Heart left ventricle (tissue), 16 donors: ENCODE measurements at regions not wholly inside any gene's neighbourhood (a gene's known extent, or its start where the extent isn't known, plus 50 kb on each side); places are given as distances from the start of the nearest gene placed in this dataset.
A peak's percentile ranks its signal among the peaks of the same experiment; 100 is the strongest.

Experiments used
- ATAC-seq, 4 donors: fragments of 200-7000 bp; cut with Tn5 transposase; one replicate each; pipeline ENCODE4 v1.9.1; 2020 to 2022; ENCODE audit warnings: moderate library complexity in 4 of 4, mild to moderate bottlenecking in 3 of 4, moderate number of reproducible peaks in 1 of 4
- DNase-seq, 5 donors: peaks; one replicate each; pipeline ENCODE4 v3.0.0-alpha.2; 2020
- H3K27ac ChIP-seq, 12 donors: fragments of 200-600 bp; sonication (generic) in 4 of 12; one replicate each; pipeline versions ENCODE4 v1.5.0 to v1.8.0; 2016 to 2022; ENCODE audit warnings: mild to moderate bottlenecking in 2 of 12
- H3K27me3 ChIP-seq, 9 donors: fragments of 200-600 bp; sonication (generic) in 2 of 9; one replicate each; pipeline versions ENCODE4 v1.5.1 to v1.8.0; 2016 to 2022; ENCODE audit warnings: mild to moderate bottlenecking in 3 of 9
- H3K36me3 ChIP-seq, 9 donors: fragments of 200-600 bp; sonication (generic) in 2 of 9; one replicate each; pipeline versions ENCODE4 v1.5.0 to v1.8.0; 2018 to 2022; ENCODE audit warnings: mild to moderate bottlenecking in 2 of 9
- H3K4me1 ChIP-seq, 12 donors: fragments of 200-600 bp; sonication (generic) in 4 of 12; one replicate each; pipeline versions ENCODE4 v1.5.0 to v1.8.0; 2016 to 2022; ENCODE audit warnings: mild to moderate bottlenecking in 3 of 12
- H3K4me3 ChIP-seq, 12 donors: fragments of 200-600 bp; sonication (generic) in 4 of 12; one replicate each; pipeline versions ENCODE4 v1.5.0 to v1.8.0; 2017 to 2022; ENCODE audit warnings: mild to moderate bottlenecking in 9 of 12, moderate library complexity in 4 of 12
- H3K9me3 ChIP-seq, 12 donors: fragments of 200-600 bp; sonication (generic) in 4 of 12; one replicate each; pipeline versions ENCODE4 v1.5.0 to v1.8.0; 2016 to 2022; ENCODE audit warnings: mild to moderate bottlenecking in 1 of 12
- CTCF ChIP-seq, 12 donors: fragments of 200-600 bp; sonication (generic) in 4 of 12; IDR thresholded peaks; one replicate each; pipeline versions ENCODE4 v1.5.0 to v1.8.0; 2018 to 2022; ENCODE audit warnings: antibody characterized with exemption in 12 of 12, mild to moderate bottlenecking in 5 of 12
- POLR2A ChIP-seq, 2 donors: fragments of 450-650 bp; IDR thresholded peaks; one replicate each; pipeline ENCODE4 v1.6.1; 2017; ENCODE audit warnings: antibody characterized with exemption in 2 of 2, mild to moderate bottlenecking in 2 of 2, moderate library complexity in 2 of 2
- WGBS, 4 donors: extraction: QIAGEN DNeasy Blood & Tissue Kit in 2 of 4; methylation state at CpG; one replicate each; pipeline versions ENCODE4 v1.1.5 to v1.1.7; 2013 to 2018; 5-methylcytosine and 5-hydroxymethylcytosine counted together
- intact Hi-C, 10 donors: fragments of 100-400 bp; cut with DNase I; formaldehyde crosslinking; loops; one replicate each; pipeline versions ENCODE4 v1.11.1 to v1.14.2; 2022
- donor health status: ischemic (EF 13 %, LVEDD 7.1; RV severe dilation, severe dysfunction).
- donor health status: healthy with polysubstance abuse.
- donor health status: DM: no; HTN: yes; CAD: no.
- donor health status: DM: no; HTN: no; CAD: no.
- donor health status: ischemic (EF 25% LVEDD 6.9; RV normal size, moderate dysfunction).
- donor health status: ischemic (EF 25% LVEDD 5.7; RV mildly dilated, moderate dysfunction).
- donor health status: healthy.
- donor health status: DM: yes; HTN: yes; CAD: no.
- donor health status: ischemic (EF 35%, LVEDD 5.7; RV mildly dilated, moderate dysfunction).
- donor health status: nonischemic (EF 11% LVEDD 7.7; RV severe dilation, severe dysfunction).
- donor health status: DM: yes; HTN: yes; CAD: no.
- donor health status: PGD.
- donor health status: ischemic (EF 29% LVEDD 5.4; RV normal size, mild dysfunction).
- donor health status: nonischemic (EF 23%, LVEDD 6.1; RV moderate dilation, normal function).

GRCh38 chr18:60556326-60556725 is 183.8 kb upstream of the MC4R start:
- H3K4me1 ChIP-seq = no peaks in the 10 kb centered on the region
- no peak overlapping the region for H3K4me3 ChIP-seq
- peaks cover 0 to 12% (median 0%) of the 10 kb centered on the region in 9 donors for H3K27me3 ChIP-seq
- intact Hi-C loops = loop anchor here in 1 of 10 donors (10.0 kb wide), 1 partner anchor 722 kb away; no protein-coding TSS in a partner anchor
- H3K9me3 ChIP-seq = no peaks in the 10 kb centered on the region
- TF ChIP-seq POLR2A (IDR thresholded peaks at IDR 0.05) = no peak
- TF ChIP-seq CTCF (IDR thresholded peaks at IDR 0.05) = no peak
- DNase-seq = no peak
- ATAC-seq = peak in 1 of 4 donors; percentile 29
- no peaks in the 10 kb centered on the region for H3K36me3 ChIP-seq
- no peak overlapping the region for H3K27ac ChIP-seq
- 40 to 100% (median 92%) methylated on average over 1 of the region's 1 CpG for WGBS, 4 donors

GRCh38 chr18:60560071-60560470 is 187.5 kb upstream of the MC4R start:
- intact Hi-C loops = no loop called here
- Histone ChIP-seq H3K27ac (no peak overlapping the region), H3K36me3 (no peaks in the 10 kb centered on the region), H3K4me3 (no peak overlapping the region), H3K9me3 (no peaks in the 10 kb centered on the region), H3K4me1 (no peaks in the 10 kb centered on the region), H3K27me3 (no peaks in the 10 kb centered on the region)
- TF ChIP-seq POLR2A (IDR thresholded peaks at IDR 0.05) (no peak), CTCF (IDR thresholded peaks at IDR 0.05) (no peak)
- WGBS, 4 donors = 21 to 74% (median 24%) methylated on average over 2 of the region's 2 CpGs
- ATAC-seq (no peak), DNase-seq (no peak)

GRCh38 chr18:60563082-60563481 is 190.5 kb upstream of the MC4R start:
- TF ChIP-seq CTCF (IDR thresholded peaks at IDR 0.05) (no peak), POLR2A (IDR thresholded peaks at IDR 0.05) (no peak)
- Histone ChIP-seq H3K27ac (no peak overlapping the region), H3K4me1 (no peaks in the 10 kb centered on the region), H3K4me3 (no peak overlapping the region), H3K27me3 (no peaks in the 10 kb centered on the region), H3K36me3 (no peaks in the 10 kb centered on the region), H3K9me3 (no peaks in the 10 kb centered on the region)
- DNase-seq (no peak), ATAC-seq (no peak)
- 81 to 85% (median 84%) methylated on average over 3 of the region's 3 CpGs for whole genome bisulfite sequencing, 4 donors
- intact Hi-C loops = no loop called here

- no peaks in the 10 kb centered on the region for H3K4me1 ChIP-seq
- 57 to 63% (median 60%) methylated on average over 3 of the region's 3 CpGs for WGBS, 4 donors
- no peaks in the 10 kb centered on the region for H3K9me3 ChIP-seq
- TF ChIP-seq POLR2A (IDR thresholded peaks at IDR 0.05) = no peak
- TF ChIP-seq CTCF (IDR thresholded peaks at IDR 0.05) = no peak
- intact Hi-C loops = no loop called here
- H3K27ac ChIP-seq = no peak overlapping the region
- ATAC-seq (no peak), DNase-seq (no peak)
- H3K27me3 ChIP-seq = no peaks in the 10 kb centered on the region
- H3K4me3 ChIP-seq = no peak overlapping the region
- no peaks in the 10 kb centered on the region for H3K36me3 ChIP-seq
Measured at GRCh38 chr18:60568220-60568619, 195.6 kb upstream of the MC4R start.
